ENCODE measurements at regions not wholly inside any gene's neighbourhood (a gene's known extent, or its start where the extent isn't known, plus 50 kb on each side); places are given as distances from the start of the nearest gene placed in this dataset.

- WGBS, 2 donors = 57 to 59% methylated on average over 3 of the region's 3 CpGs
- intact Hi-C loops (cut with DNase I) = no loop called here
- H3K4me3 ChIP-seq (replicated peaks in 1 of 3) = no peak overlapping the region
These were observed 326.2 kb upstream of the POT1 start for GRCh38 chr7:125255810-125256209.

GRCh38 chr7:125254566-125254965 lies 324.9 kb upstream of the POT1 start:
- WGBS, 2 donors = 52 to 59% methylated on average over 1 of the region's 1 CpG
- no peak for DNase-seq
- no peaks in the 10 kb centered on the region for H3K36me3 ChIP-seq
- intact Hi-C loops (cut with DNase I) = no loop called here
- H3K4me1 ChIP-seq = no peaks in the 10 kb centered on the region
- H3K27ac ChIP-seq = no peak overlapping the region
- no peak overlapping the region for H3K4me3 ChIP-seq (replicated peaks in 1 of 3)
- TF ChIP-seq POLR2A (IDR thresholded peaks at IDR 0.05) = no peak
- TF ChIP-seq CTCF (IDR thresholded peaks at IDR 0.05) = no peak
- no peaks in the 10 kb centered on the region for H3K9me3 ChIP-seq
- H3K27me3 ChIP-seq = no peaks in the 10 kb centered on the region

More at GRCh38 chr7:125255810-125256209, 326.2 kb upstream of the POT1 start:
- H3K4me1 ChIP-seq = no peaks in the 10 kb centered on the region
- H3K27me3 ChIP-seq = no peaks in the 10 kb centered on the region
- H3K36me3 ChIP-seq = no peaks in the 10 kb centered on the region
- H3K9me3 ChIP-seq = no peaks in the 10 kb centered on the region
- H3K27ac ChIP-seq = no peak overlapping the region
- DNase-seq = no peak
- TF ChIP-seq POLR2A (IDR thresholded peaks at IDR 0.05) (no peak), CTCF (IDR thresholded peaks at IDR 0.05) (no peak)

- no peaks in the 10 kb centered on the region for H3K36me3 ChIP-seq
- no peaks in the 10 kb centered on the region for H3K27me3 ChIP-seq
- no peaks in the 10 kb centered on the region for H3K9me3 ChIP-seq
- intact Hi-C loops (cut with DNase I) = no loop called here
- H3K27ac ChIP-seq = no peak overlapping the region
- DNase-seq = no peak
- no peaks in the 10 kb centered on the region for H3K4me1 ChIP-seq
- TF ChIP-seq POLR2A (IDR thresholded peaks at IDR 0.05) (no peak), CTCF (IDR thresholded peaks at IDR 0.05) (no peak)
- H3K4me3 ChIP-seq (replicated peaks in 1 of 3) = no peak overlapping the region
- 61 to 66% methylated on average over 3 of the region's 3 CpGs for WGBS, 2 donors
These were observed 324.0 kb upstream of the POT1 start for GRCh38 chr7:125253452-125254190.

- H3K4me3 ChIP-seq (replicated peaks in 1 of 3) = no peak overlapping the region
- no peaks in the 10 kb centered on the region for H3K36me3 ChIP-seq
- H3K9me3 ChIP-seq = no peaks in the 10 kb centered on the region
- no peak for DNase-seq
- no peak for TF ChIP-seq POLR2A (IDR thresholded peaks at IDR 0.05)
- TF ChIP-seq CTCF (IDR thresholded peaks at IDR 0.05) = no peak
- H3K27ac ChIP-seq = no peak overlapping the region
- 89% methylated on average over 1 of the region's 1 CpG for WGBS, 2 donors
- intact Hi-C loops (cut with DNase I) = no loop called here
- H3K4me1 ChIP-seq = no peaks in the 10 kb centered on the region
- H3K27me3 ChIP-seq = no peaks in the 10 kb centered on the region
These were observed 318.0 kb upstream of the POT1 start for GRCh38 chr7:125247514-125248098.

GRCh38 chr7:125246706-125247105 lies 317.1 kb upstream of the POT1 start:
- intact Hi-C loops (cut with DNase I) = no loop called here
- Histone ChIP-seq H3K4me3 (replicated peaks in 1 of 3) (no peak overlapping the region), H3K27ac (no peak overlapping the region), H3K9me3 (no peaks in the 10 kb centered on the region), H3K36me3 (no peaks in the 10 kb centered on the region), H3K27me3 (no peaks in the 10 kb centered on the region), H3K4me1 (no peaks in the 10 kb centered on the region)
- DNase-seq = no peak
- WGBS, 2 donors = 47 to 60% methylated on average over 1 of the region's 1 CpG
- TF ChIP-seq POLR2A (IDR thresholded peaks at IDR 0.05) (no peak), CTCF (IDR thresholded peaks at IDR 0.05) (no peak)

Data from thyroid gland (tissue), 4 donors.